ENCODE measurements at regions not wholly inside any gene's neighbourhood (a gene's known extent, or its start where the extent isn't known, plus 50 kb on each side); places are given as distances from the start of the nearest gene placed in this dataset.

- no peak overlapping the region for H3K4me2 ChIP-seq (ENCODE audit: insufficient read depth, insufficient read length, low read length)
- H3K27ac ChIP-seq (ENCODE audit: insufficient read length, low read depth, low read length) = no peak overlapping the region
- no peaks in the 10 kb centered on the region for H3K79me1 ChIP-seq (ENCODE audit: insufficient read depth, low read depth, low read length, poor library complexity, severe bottlenecking)
- H3K23me2 ChIP-seq (ENCODE audit: insufficient read length, low read depth, low read length, poor library complexity, severe bottlenecking) = no peaks in the 10 kb centered on the region
- no peak overlapping the region for H4K91ac ChIP-seq (ENCODE audit: insufficient read length, low read depth, low read length)
- Mint-ChIP-seq H3K4me1 (peaks cover 4 to 5% of the 10 kb centered on the region in 2 experiments), H3K27me3 (ENCODE audit: low read depth) (peaks cover 2% of the 10 kb centered on the region; the same call in 1 of the 2 replicates), H3K9me3 (peaks cover 7% of the 10 kb centered on the region in 2 experiments; a peak in 2 of 5 replicates), H3K4me3 (no peak overlapping the region), H3K36me3 (ENCODE audit: insufficient read depth in 1 of 3, low read depth in 3 of 3) (peaks cover 2 to 13% (median 4%) of the 10 kb centered on the region in 3 experiments; a peak in 4 of 7 replicates), H3K27ac (no peak overlapping the region)
- H3K4ac ChIP-seq (ENCODE audit: low read depth, low read length) = no peak overlapping the region
- no peak overlapping the region for H4K8ac ChIP-seq (replicated peaks; ENCODE audit: insufficient read length, low read depth, low read length)
- no peaks in the 10 kb centered on the region for H3K9me3 ChIP-seq (ENCODE audit: control insufficient read depth, low read depth, low read length)
- no peak for TF ChIP-seq CTCF (conservative IDR thresholded peaks at IDR 0.05)
- H2BK5ac ChIP-seq (ENCODE audit: insufficient read length, low read length) = no peak overlapping the region
- peaks cover 2% of the 10 kb centered on the region; the same call in 1 of the 2 replicates for H3K4me1 ChIP-seq (ENCODE audit: insufficient read depth, low read length)
- H3K27me3 ChIP-seq (ENCODE audit: insufficient read depth, low read length) = no peaks in the 10 kb centered on the region
- no CpG with 5 or more reads among the region's 7 CpGs for WGBS (ENCODE audit: extremely low coverage, insufficient read length, low lambda C conversion rate)
- no peak overlapping the region for H3T11ph ChIP-seq (ENCODE audit: low read length)
- no peak overlapping the region for H3K23ac ChIP-seq (ENCODE audit: insufficient read length, low read depth, low read length)
- H4K5ac ChIP-seq (ENCODE audit: insufficient read length, low read depth, low read length) = no peak overlapping the region
- no peak overlapping the region for H2BK12ac ChIP-seq (ENCODE audit: insufficient read length, low read depth, low read length)
- H2BK15ac ChIP-seq (ENCODE audit: low read depth, low read length) = no peak overlapping the region
- H2BK120ac ChIP-seq (ENCODE audit: low read depth, low read length, poor library complexity, severe bottlenecking) = no peak overlapping the region
- no peak overlapping the region for H2AK5ac ChIP-seq (ENCODE audit: insufficient read length, low read length)
- no peaks in the 10 kb centered on the region for H4K20me1 ChIP-seq (ENCODE audit: control insufficient read depth, insufficient read depth, insufficient read length)
- no peak for DNase-seq
- H3K79me2 ChIP-seq (ENCODE audit: insufficient read depth, low read length) = no peaks in the 10 kb centered on the region
- no peak overlapping the region for H3K9ac ChIP-seq (ENCODE audit: extremely low read depth, insufficient read length, low read length)
- no peak overlapping the region for H3K56ac ChIP-seq (ENCODE audit: insufficient read length, low read depth, low read length)
- no peak overlapping the region for H2AFZ ChIP-seq (ENCODE audit: low read length)
- H3K14ac ChIP-seq (ENCODE audit: insufficient read depth, low read length) = no peak overlapping the region
- no peak overlapping the region for H2BK20ac ChIP-seq (ENCODE audit: low read depth, low read length, poor library complexity, severe bottlenecking)
- no peak overlapping the region for H3K18ac ChIP-seq (ENCODE audit: insufficient read length, low read depth, low read length)
These were observed 126.3 kb downstream of the C11orf91 start for GRCh38 chr11:33574331-33574730.
